LNCaP clone FGC (cell line): ENCODE measurements at regions not wholly inside any gene's neighbourhood (a gene's known extent, or its start where the extent isn't known, plus 50 kb on each side); places are given as distances from the start of the nearest gene placed in this dataset.

ENCODE experiments used
- DNase-seq: peaks from one replicate; pipeline ENCODE4 v3.0.0-alpha.2; 2011; ENCODE audit warnings: low read depth
- H3K4me3 ChIP-seq: 2 replicates; pipeline ENCODE4 v1.5.1; 2011; ENCODE audit warnings: mild to moderate bottlenecking, low read depth, low read length, control low read depth
- CTCF ChIP-seq: IDR thresholded peaks from 2 replicates; pipeline ENCODE4 v1.5.1; 2012; ENCODE audit warnings: mild to moderate bottlenecking; ENCODE audit not compliant: control insufficient read depth, insufficient read depth; ENCODE audit errors: extremely low read depth

GRCh38 chr2:193518041-193518817 is 1323.5 kb upstream of the TMEFF2 start:
- no peak for DNase-seq
- H3K4me3 ChIP-seq, result no peak overlapping the region
- TF ChIP-seq CTCF, result no peak

- DNase-seq, result no peak
- TF ChIP-seq CTCF, result no peak
- no peak overlapping the region for H3K4me3 ChIP-seq
These were observed 1322.9 kb upstream of the TMEFF2 start for GRCh38 chr2:193517615-193518014.

- TF ChIP-seq CTCF, result no peak
- no peak for DNase-seq
These were observed 1311.3 kb upstream of the TMEFF2 start for GRCh38 chr2:193506035-193506434.

GRCh38 chr2:193505620-193506019 is 1310.9 kb upstream of the TMEFF2 start:
- H3K4me3 ChIP-seq, result no peak overlapping the region
- no peak for TF ChIP-seq CTCF
- DNase-seq, result no peak

More at GRCh38 chr2:193506035-193506434, 1311.3 kb upstream of the TMEFF2 start:
- H3K4me3 ChIP-seq, result no peak overlapping the region

- no peak overlapping the region for H3K4me3 ChIP-seq
- TF ChIP-seq CTCF, result no peak
- DNase-seq, result no peak
These were observed 1307.8 kb upstream of the TMEFF2 start for GRCh38 chr2:193502363-193503035.

GRCh38 chr2:193496786-193497185 is 1302.1 kb upstream of the TMEFF2 start:
- no peak for DNase-seq

More at GRCh38 chr2:193496786-193497185, 1302.1 kb upstream of the TMEFF2 start:
- no peak for TF ChIP-seq CTCF
- no peak overlapping the region for H3K4me3 ChIP-seq
